ENCODE measurements at regions not wholly inside any gene's neighbourhood (a gene's known extent, or its start where the extent isn't known, plus 50 kb on each side); places are given as distances from the start of the nearest gene placed in this dataset.

- BruUV-seq (replicated peaks) = no TSS peak
- H3K27ac Mint-ChIP-seq (ENCODE audit: unreplicated experiment) = no peak overlapping the region
- no peaks in the 10 kb centered on the region for H3K27me3 Mint-ChIP-seq (ENCODE audit: unreplicated experiment)
- no peak for DNase-seq
- TF ChIP-seq, protein P1, sequence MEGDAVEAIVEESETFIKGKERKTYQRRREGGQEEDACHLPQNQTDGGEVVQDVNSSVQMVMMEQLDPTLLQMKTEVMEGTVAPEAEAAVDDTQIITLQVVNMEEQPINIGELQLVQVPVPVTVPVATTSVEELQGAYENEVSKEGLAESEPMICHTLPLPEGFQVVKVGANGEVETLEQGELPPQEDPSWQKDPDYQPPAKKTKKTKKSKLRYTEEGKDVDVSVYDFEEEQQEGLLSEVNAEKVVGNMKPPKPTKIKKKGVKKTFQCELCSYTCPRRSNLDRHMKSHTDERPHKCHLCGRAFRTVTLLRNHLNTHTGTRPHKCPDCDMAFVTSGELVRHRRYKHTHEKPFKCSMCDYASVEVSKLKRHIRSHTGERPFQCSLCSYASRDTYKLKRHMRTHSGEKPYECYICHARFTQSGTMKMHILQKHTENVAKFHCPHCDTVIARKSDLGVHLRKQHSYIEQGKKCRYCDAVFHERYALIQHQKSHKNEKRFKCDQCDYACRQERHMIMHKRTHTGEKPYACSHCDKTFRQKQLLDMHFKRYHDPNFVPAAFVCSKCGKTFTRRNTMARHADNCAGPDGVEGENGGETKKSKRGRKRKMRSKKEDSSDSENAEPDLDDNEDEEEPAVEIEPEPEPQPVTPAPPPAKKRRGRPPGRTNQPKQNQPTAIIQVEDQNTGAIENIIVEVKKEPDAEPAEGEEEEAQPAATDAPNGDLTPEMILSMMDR (IDR thresholded peaks at IDR 0.05; ENCODE audit: unreplicated experiment) = no peak
- peaks cover 41% of the 10 kb centered on the region for H3K4me1 Mint-ChIP-seq (ENCODE audit: low read depth, unreplicated experiment)
- CTCF ChIA-PET = no interaction called here
- intact Hi-C loops (cut with micrococcal nuclease; ENCODE audit: unreplicated experiment) = no loop called here
- no peak overlapping the region for H3K4me3 Mint-ChIP-seq (ENCODE audit: low read depth, unreplicated experiment)
- no peaks in the 10 kb centered on the region for H3K9me3 Mint-ChIP-seq (ENCODE audit: low read depth, unreplicated experiment)
- H3K36me3 Mint-ChIP-seq (ENCODE audit: insufficient read depth, unreplicated experiment) = peaks cover 20% of the 10 kb centered on the region
Observed at GRCh38 chr17:31595076-31595475, 203.6 kb downstream of the RAB11FIP4 start.

GRCh38 chr17:31594416-31594815, 202.9 kb downstream of the RAB11FIP4 start:
- Mint-ChIP-seq H3K27me3 (ENCODE audit: unreplicated experiment) (no peaks in the 10 kb centered on the region), H3K9me3 (ENCODE audit: low read depth, unreplicated experiment) (no peaks in the 10 kb centered on the region), H3K27ac (ENCODE audit: unreplicated experiment) (no peak overlapping the region), H3K36me3 (ENCODE audit: insufficient read depth, unreplicated experiment) (peaks cover 20% of the 10 kb centered on the region), H3K4me1 (ENCODE audit: low read depth, unreplicated experiment) (peaks cover 41% of the 10 kb centered on the region), H3K4me3 (ENCODE audit: low read depth, unreplicated experiment) (no peak overlapping the region)
- DNase-seq = no peak
- CTCF ChIA-PET = no interaction called here
- TF ChIP-seq, protein P1 (IDR thresholded peaks at IDR 0.05; ENCODE audit: unreplicated experiment) = no peak
- no TSS peak for BruUV-seq (replicated peaks)
- intact Hi-C loops (cut with micrococcal nuclease; ENCODE audit: unreplicated experiment) = no loop called here

- H3K36me3 Mint-ChIP-seq (ENCODE audit: insufficient read depth, unreplicated experiment) = peaks cover 19% of the 10 kb centered on the region
- no peak overlapping the region for H3K27ac Mint-ChIP-seq (ENCODE audit: unreplicated experiment)
- H3K4me1 Mint-ChIP-seq (ENCODE audit: low read depth, unreplicated experiment) = peaks cover 36% of the 10 kb centered on the region
- H3K4me3 Mint-ChIP-seq (ENCODE audit: low read depth, unreplicated experiment) = no peak overlapping the region
- no peaks in the 10 kb centered on the region for H3K27me3 Mint-ChIP-seq (ENCODE audit: unreplicated experiment)
- CTCF ChIA-PET = no interaction called here
- no peaks in the 10 kb centered on the region for H3K9me3 Mint-ChIP-seq (ENCODE audit: low read depth, unreplicated experiment)
- intact Hi-C loops (cut with micrococcal nuclease; ENCODE audit: unreplicated experiment) = no loop called here
- TF ChIP-seq, protein P1 (IDR thresholded peaks at IDR 0.05; ENCODE audit: unreplicated experiment) = no peak
- DNase-seq = no peak
- BruUV-seq (replicated peaks) = no TSS peak
Observed at GRCh38 chr17:31593806-31594205, 202.3 kb downstream of the RAB11FIP4 start.

DNA sequence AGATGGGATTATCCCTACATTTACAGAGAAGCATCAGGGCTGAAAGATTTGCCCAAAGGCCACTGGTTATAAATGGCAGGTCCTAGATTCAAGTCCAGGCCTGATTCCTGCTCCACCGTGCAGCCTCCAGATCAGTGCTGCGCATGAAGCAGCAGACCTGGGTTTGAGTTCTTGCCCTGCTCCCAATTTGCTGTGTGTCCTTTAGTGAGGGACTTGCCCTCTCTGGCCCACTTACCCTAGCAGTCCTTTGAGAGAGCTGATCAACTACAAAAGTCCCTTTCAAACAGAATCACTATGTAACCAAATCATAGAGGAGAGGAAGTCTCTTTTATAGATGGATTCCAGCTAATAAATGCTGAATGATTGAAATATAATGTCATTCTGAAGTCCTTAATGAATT, 200.4 kb downstream of the RAB11FIP4 start:
- Mint-ChIP-seq H3K36me3 (ENCODE audit: insufficient read depth, unreplicated experiment) (peaks cover 14% of the 10 kb centered on the region), H3K27me3 (ENCODE audit: unreplicated experiment) (no peaks in the 10 kb centered on the region), H3K4me3 (ENCODE audit: low read depth, unreplicated experiment) (no peak overlapping the region), H3K4me1 (ENCODE audit: low read depth, unreplicated experiment) (peaks cover 28% of the 10 kb centered on the region), H3K27ac (ENCODE audit: unreplicated experiment) (no peak overlapping the region), H3K9me3 (ENCODE audit: low read depth, unreplicated experiment) (no peaks in the 10 kb centered on the region)
- TF ChIP-seq, protein P1 (IDR thresholded peaks at IDR 0.05; ENCODE audit: unreplicated experiment) = no peak
- intact Hi-C loops (cut with micrococcal nuclease; ENCODE audit: unreplicated experiment) = no loop called here
- DNase-seq = no peak
- CTCF ChIA-PET = no interaction called here
- BruUV-seq (replicated peaks) = no TSS peak

DNA sequence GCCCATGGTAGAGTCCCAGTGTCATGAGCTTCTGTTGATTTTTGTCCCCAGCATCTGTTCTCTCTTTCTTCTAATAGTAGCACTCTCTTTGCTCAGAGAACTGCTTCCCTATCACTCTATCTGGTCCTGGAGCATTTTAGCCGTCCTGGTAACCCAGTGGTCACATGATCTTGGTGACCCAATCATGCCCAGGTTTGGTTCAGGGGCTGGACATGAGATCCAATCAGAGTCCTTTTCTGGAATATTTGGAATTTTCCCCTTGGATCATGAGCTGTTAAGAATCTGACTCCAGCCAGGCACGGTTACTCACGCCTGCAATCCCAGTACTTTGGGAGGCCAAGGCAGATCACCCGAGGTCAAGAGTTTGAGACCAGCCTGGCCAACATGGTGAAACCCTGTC, 197.0 kb downstream of the RAB11FIP4 start:
- CTCF ChIA-PET = no interaction called here
- TF ChIP-seq, protein P1 (IDR thresholded peaks at IDR 0.05; ENCODE audit: unreplicated experiment) = no peak
- BruUV-seq (replicated peaks) = no TSS peak
- Mint-ChIP-seq H3K36me3 (ENCODE audit: insufficient read depth, unreplicated experiment) (peaks cover 4% of the 10 kb centered on the region), H3K9me3 (ENCODE audit: low read depth, unreplicated experiment) (no peaks in the 10 kb centered on the region), H3K27me3 (ENCODE audit: unreplicated experiment) (no peaks in the 10 kb centered on the region), H3K4me1 (ENCODE audit: low read depth, unreplicated experiment) (peaks cover 8% of the 10 kb centered on the region), H3K4me3 (ENCODE audit: low read depth, unreplicated experiment) (no peak overlapping the region), H3K27ac (ENCODE audit: unreplicated experiment) (no peak overlapping the region)
- intact Hi-C loops (cut with micrococcal nuclease; ENCODE audit: unreplicated experiment) = no loop called here
- no peak for DNase-seq
